GM23338 (cell line): ENCODE measurements at regions not wholly inside any gene's neighbourhood (a gene's known extent, or its start where the extent isn't known, plus 50 kb on each side); places are given as distances from the start of the nearest gene placed in this dataset.

Experiments used
- ATAC-seq: fragments of 200-7000 bp; cut with Tn5 transposase; 3 replicates; pipeline ENCODE4 v1.9.1; 2020
- DNase-seq: peaks from one replicate; pipeline ENCODE4 v3.0.0-alpha.2; 2015; ENCODE audit warnings: low spot score
- H2AFZ ChIP-seq: fragments of 200-600 bp; sonication (generic); 2 replicates; pipeline ENCODE4 v1.8.0; 2016; ENCODE audit warnings: antibody characterized with exemption, mild to moderate bottlenecking, moderate library complexity
- H3F3A ChIP-seq: fragments of 200-600 bp; sonication (generic); replicated peaks from 2 replicates; pipeline ENCODE4 v1.8.0; 2017; ENCODE audit warnings: antibody characterized with exemption, mixed run types, low read depth
- H3K27ac ChIP-seq: fragments of 200-600 bp; sonication (generic); 2 replicates; pipeline ENCODE4 v1.6.1; 2016; ENCODE audit warnings: low read depth
- H3K27me3 ChIP-seq: fragments of 200-600 bp; sonication (generic); 2 replicates; pipeline ENCODE4 v1.8.0; 2016; ENCODE audit warnings: mild to moderate bottlenecking, mixed run types, moderate library complexity; ENCODE audit not compliant: insufficient read depth
- H3K36me3 ChIP-seq: fragments of 200-600 bp; sonication (generic); 2 replicates; pipeline ENCODE4 v1.8.0; 2016; ENCODE audit warnings: mild to moderate bottlenecking; ENCODE audit not compliant: insufficient read depth
- H3K4me1 ChIP-seq: fragments of 200-600 bp; sonication (generic); 2 replicates; pipeline ENCODE4 v1.8.0; 2016; ENCODE audit warnings: mild to moderate bottlenecking, moderate library complexity; ENCODE audit not compliant: insufficient read depth
- H3K4me2 ChIP-seq: fragments of 200-600 bp; sonication (generic); 2 replicates; pipeline ENCODE4 v1.7.1; 2017; ENCODE audit warnings: mixed run types
- H3K4me3 ChIP-seq: fragments of 200-600 bp; sonication (generic); 2 replicates; pipeline ENCODE4 v1.6.1; 2016; ENCODE audit warnings: mixed run types
- H3K79me2 ChIP-seq: fragments of 200-600 bp; sonication (generic); replicated peaks from 2 replicates; pipeline ENCODE4 v1.8.0; 2017; ENCODE audit warnings: mild to moderate bottlenecking; ENCODE audit not compliant: insufficient read depth
- H3K9me2 ChIP-seq: fragments of 200-600 bp; sonication (generic); 2 replicates; pipeline ENCODE4 v1.8.0; 2017; ENCODE audit not compliant: insufficient read depth
- H4K20me1 ChIP-seq: fragments of 200-600 bp; sonication (generic); replicated peaks from 2 replicates; pipeline ENCODE4 v1.8.0; 2017; ENCODE audit warnings: mild to moderate bottlenecking; ENCODE audit not compliant: insufficient read depth
- H3K27ac Mint-ChIP-seq: 2 replicates; pipeline ENCODE4 v1.8.0; 2020; ENCODE audit warnings: inconsistent platforms, mild to moderate bottlenecking, moderate library complexity, mixed read lengths
- H3K27me3 Mint-ChIP-seq: 3 replicates; pipeline ENCODE4 v1.8.0; 2022; ENCODE audit warnings: low read depth, mild to moderate bottlenecking, moderate library complexity, mixed read lengths, inconsistent platforms; ENCODE audit not compliant: insufficient read depth, poor library complexity
- H3K36me3 Mint-ChIP-seq: 3 replicates; pipeline ENCODE4 v1.8.0; 2021; ENCODE audit warnings: low read depth, mild to moderate bottlenecking, inconsistent platforms, moderate library complexity, mixed read lengths
- H3K4me1 Mint-ChIP-seq: 3 replicates; pipeline ENCODE4 v1.8.0; 2020; ENCODE audit warnings: mild to moderate bottlenecking, inconsistent platforms, mixed read lengths
- H3K4me3 Mint-ChIP-seq: 3 replicates; pipeline ENCODE4 v1.8.0; 2021; ENCODE audit warnings: moderate library complexity, mild to moderate bottlenecking, inconsistent platforms, mixed read lengths
- H3K9me3 Mint-ChIP-seq: 3 replicates; pipeline ENCODE4 v1.8.0; 2020; ENCODE audit warnings: moderate library complexity, mild to moderate bottlenecking, inconsistent platforms, mixed read lengths
- CREB1 ChIP-seq: fragments of 250-450 bp; sonication (Bioruptor Pico); IDR thresholded peaks from 2 replicates; pipeline ENCODE4 v1.5.0; 2020; ENCODE audit warnings: low read depth, mild to moderate bottlenecking, moderate library complexity
- EZH2 ChIP-seq: fragments of 200-600 bp; sonication (generic); IDR thresholded peaks from one replicate; pipeline ENCODE4 v1.8.0; 2017; ENCODE audit warnings: antibody characterized with exemption, mild to moderate bottlenecking, low read depth; ENCODE audit not compliant: unreplicated experiment
- EZH2phosphoT487 ChIP-seq: fragments of 200-600 bp; sonication (generic); IDR thresholded peaks from one replicate; pipeline ENCODE4 v1.8.1; 2018; ENCODE audit warnings: antibody characterized with exemption; ENCODE audit not compliant: unreplicated experiment
- NANOG ChIP-seq: IDR thresholded peaks from 2 replicates; pipeline ENCODE4 v1.6.1; 2016; ENCODE audit warnings: antibody characterized with exemption, borderline replicate concordance
- STAT1 ChIP-seq: IDR thresholded peaks from one replicate; pipeline ENCODE4 v1.6.1; 2016; ENCODE audit warnings: antibody characterized with exemption; ENCODE audit not compliant: unreplicated experiment
- ZNF331 ChIP-seq: fragments of 250-450 bp; sonication (Bioruptor Pico); IDR thresholded peaks from 2 replicates; pipeline ENCODE4 v1.5.0; 2020; ENCODE audit warnings: low read depth, mild to moderate bottlenecking, moderate library complexity
- TF ChIP-seq, protein P1 (sequence below): IDR thresholded peaks from 2 replicates; pipeline ENCODE4 v1.6.1; 2016; ENCODE audit warnings: antibody characterized with exemption
- TF ChIP-seq, protein P2 (sequence below): fragments of 250-450 bp; sonication (Bioruptor Pico); IDR thresholded peaks from 2 replicates; pipeline ENCODE4 v1.5.0; 2020; ENCODE audit warnings: mild to moderate bottlenecking, moderate library complexity

DNA sequence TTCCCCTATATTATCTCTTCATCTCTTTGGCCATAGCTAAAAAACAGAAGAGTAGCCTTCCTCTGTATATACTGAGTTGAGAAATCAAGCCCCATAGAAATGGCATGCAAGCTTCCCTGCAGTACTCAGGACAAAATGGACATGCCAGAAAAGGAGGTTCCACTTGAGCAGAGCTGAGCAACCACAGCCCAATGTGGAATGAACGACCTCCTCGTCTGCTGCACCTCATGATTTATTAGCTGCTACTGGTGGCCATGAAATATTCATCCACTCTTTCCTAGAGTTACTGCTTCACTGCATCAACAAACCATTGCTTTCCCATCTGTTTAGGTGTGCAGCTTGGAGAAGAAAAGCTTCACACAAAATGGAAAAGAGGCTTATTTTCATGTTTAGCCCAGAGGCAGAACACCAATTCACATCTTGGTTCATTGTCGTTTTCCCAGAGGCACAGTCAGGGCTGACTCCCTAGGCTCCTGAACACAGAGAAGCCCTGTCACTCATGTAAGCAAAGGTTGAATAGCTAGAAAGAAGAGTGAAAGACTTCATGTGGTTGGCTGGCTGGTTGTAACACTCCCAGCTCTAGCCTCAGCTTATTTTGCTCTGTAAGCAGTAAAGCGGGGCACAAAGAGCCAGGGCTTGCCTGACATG is 148.0 kb downstream of the TSEN15 start:
- no peaks in the 10 kb centered on the region for H4K20me1 ChIP-seq
- H3K9me2 ChIP-seq, result no peaks in the 10 kb centered on the region
- Mint-ChIP-seq H3K27ac (no peak overlapping the region), H3K4me1 (peaks cover 14% of the 10 kb centered on the region), H3K4me3 (no peak overlapping the region), H3K27me3 (no peaks in the 10 kb centered on the region), H3K9me3 (no peaks in the 10 kb centered on the region; the same call in 2 of the 3 replicates), H3K36me3 (no peaks in the 10 kb centered on the region)
- H3K4me2 ChIP-seq, result no peak overlapping the region
- H3K79me2 ChIP-seq, result no peaks in the 10 kb centered on the region
- peaks cover 10% of the 10 kb centered on the region; the same call in 1 of the 2 replicates for H3K4me1 ChIP-seq
- H3K4me3 ChIP-seq, result no peak overlapping the region
- no peaks in the 10 kb centered on the region for H3K27me3 ChIP-seq
- H3F3A ChIP-seq, result no peaks in the 10 kb centered on the region
- ATAC-seq (no peak), DNase-seq (no peak)
- no peak for TF ChIP-seq CREB1 (CRISPR knock-in tag)
- TF ChIP-seq ZNF331, result no peak
- no peak for TF ChIP-seq NANOG
- TF ChIP-seq, protein P1, sequence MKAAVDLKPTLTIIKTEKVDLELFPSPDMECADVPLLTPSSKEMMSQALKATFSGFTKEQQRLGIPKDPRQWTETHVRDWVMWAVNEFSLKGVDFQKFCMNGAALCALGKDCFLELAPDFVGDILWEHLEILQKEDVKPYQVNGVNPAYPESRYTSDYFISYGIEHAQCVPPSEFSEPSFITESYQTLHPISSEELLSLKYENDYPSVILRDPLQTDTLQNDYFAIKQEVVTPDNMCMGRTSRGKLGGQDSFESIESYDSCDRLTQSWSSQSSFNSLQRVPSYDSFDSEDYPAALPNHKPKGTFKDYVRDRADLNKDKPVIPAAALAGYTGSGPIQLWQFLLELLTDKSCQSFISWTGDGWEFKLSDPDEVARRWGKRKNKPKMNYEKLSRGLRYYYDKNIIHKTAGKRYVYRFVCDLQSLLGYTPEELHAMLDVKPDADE, result no peak
- no peak for TF ChIP-seq EZH2phosphoT487
- TF ChIP-seq STAT1, result no peak
- TF ChIP-seq, protein P2, sequence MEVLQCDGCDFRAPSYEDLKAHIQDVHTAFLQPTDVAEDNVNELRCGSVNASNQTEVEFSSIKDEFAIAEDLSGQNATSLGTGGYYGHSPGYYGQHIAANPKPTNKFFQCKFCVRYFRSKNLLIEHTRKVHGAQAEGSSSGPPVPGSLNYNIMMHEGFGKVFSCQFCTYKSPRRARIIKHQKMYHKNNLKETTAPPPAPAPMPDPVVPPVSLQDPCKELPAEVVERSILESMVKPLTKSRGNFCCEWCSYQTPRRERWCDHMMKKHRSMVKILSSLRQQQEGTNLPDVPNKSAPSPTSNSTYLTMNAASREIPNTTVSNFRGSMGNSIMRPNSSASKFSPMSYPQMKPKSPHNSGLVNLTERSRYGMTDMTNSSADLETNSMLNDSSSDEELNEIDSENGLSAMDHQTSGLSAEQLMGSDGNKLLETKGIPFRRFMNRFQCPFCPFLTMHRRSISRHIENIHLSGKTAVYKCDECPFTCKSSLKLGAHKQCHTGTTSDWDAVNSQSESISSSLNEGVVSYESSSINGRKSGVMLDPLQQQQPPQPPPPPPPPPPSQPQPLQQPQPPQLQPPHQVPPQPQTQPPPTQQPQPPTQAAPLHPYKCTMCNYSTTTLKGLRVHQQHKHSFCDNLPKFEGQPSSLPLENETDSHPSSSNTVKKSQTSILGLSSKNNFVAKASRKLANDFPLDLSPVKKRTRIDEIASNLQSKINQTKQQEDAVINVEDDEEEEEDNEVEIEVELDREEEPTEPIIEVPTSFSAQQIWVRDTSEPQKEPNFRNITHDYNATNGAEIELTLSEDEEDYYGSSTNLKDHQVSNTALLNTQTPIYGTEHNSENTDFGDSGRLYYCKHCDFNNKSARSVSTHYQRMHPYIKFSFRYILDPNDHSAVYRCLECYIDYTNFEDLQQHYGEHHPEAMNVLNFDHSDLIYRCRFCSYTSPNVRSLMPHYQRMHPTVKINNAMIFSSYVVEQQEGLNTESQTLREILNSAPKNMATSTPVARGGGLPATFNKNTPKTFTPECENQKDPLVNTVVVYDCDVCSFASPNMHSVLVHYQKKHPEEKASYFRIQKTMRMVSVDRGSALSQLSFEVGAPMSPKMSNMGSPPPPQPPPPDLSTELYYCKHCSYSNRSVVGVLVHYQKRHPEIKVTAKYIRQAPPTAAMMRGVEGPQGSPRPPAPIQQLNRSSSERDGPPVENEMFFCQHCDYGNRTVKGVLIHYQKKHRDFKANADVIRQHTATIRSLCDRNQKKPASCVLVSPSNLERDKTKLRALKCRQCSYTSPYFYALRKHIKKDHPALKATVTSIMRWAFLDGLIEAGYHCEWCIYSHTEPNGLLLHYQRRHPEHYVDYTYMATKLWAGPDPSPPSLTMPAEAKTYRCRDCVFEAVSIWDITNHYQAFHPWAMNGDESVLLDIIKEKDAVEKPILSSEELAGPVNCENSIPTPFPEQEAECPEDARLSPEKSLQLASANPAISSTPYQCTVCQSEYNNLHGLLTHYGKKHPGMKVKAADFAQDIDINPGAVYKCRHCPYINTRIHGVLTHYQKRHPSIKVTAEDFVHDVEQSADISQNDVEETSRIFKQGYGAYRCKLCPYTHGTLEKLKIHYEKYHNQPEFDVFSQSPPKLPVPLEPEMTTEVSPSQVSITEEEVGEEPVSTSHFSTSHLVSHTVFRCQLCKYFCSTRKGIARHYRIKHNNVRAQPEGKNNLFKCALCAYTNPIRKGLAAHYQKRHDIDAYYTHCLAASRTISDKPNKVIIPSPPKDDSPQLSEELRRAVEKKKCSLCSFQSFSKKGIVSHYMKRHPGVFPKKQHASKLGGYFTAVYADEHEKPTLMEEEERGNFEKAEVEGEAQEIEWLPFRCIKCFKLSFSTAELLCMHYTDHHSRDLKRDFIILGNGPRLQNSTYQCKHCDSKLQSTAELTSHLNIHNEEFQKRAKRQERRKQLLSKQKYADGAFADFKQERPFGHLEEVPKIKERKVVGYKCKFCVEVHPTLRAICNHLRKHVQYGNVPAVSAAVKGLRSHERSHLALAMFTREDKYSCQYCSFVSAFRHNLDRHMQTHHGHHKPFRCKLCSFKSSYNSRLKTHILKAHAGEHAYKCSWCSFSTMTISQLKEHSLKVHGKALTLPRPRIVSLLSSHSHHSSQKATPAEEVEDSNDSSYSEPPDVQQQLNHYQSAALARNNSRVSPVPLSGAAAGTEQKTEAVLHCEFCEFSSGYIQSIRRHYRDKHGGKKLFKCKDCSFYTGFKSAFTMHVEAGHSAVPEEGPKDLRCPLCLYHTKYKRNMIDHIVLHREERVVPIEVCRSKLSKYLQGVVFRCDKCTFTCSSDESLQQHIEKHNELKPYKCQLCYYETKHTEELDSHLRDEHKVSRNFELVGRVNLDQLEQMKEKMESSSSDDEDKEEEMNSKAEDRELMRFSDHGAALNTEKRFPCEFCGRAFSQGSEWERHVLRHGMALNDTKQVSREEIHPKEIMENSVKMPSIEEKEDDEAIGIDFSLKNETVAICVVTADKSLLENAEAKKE (CRISPR knock-in tag), result no peak
- no peak for TF ChIP-seq EZH2
- H3K36me3 ChIP-seq, result no peaks in the 10 kb centered on the region
- H3K27ac ChIP-seq, result no peak overlapping the region
- H2AFZ ChIP-seq, result 0 out of 2 replicates have a peak overlapping the region, but pooled peaks have one; percentile 47
